Ishikawa (cell line): ENCODE measurements at regions not wholly inside any gene's neighbourhood (a gene's known extent, or its start where the extent isn't known, plus 50 kb on each side); places are given as distances from the start of the nearest gene placed in this dataset.

ENCODE experiments used
- CEBPB ChIP-seq: IDR thresholded peaks from 2 replicates; pipeline ENCODE4 v1.6.1; 2012
- CREB1 ChIP-seq: IDR thresholded peaks from 2 replicates; pipeline ENCODE4 v1.6.1; 2012; ENCODE audit warnings: low read depth
- EGR1 ChIP-seq: IDR thresholded peaks from 2 replicates; pipeline ENCODE4 v1.6.1; 2012
- EP300 ChIP-seq: IDR thresholded peaks from 2 replicates; pipeline ENCODE4 v1.6.1; 2012; ENCODE audit warnings: borderline replicate concordance
- FOXM1 ChIP-seq: IDR thresholded peaks from 2 replicates; pipeline ENCODE4 v1.6.1; 2012; ENCODE audit warnings: low read depth, borderline replicate concordance
- NFIC ChIP-seq: IDR thresholded peaks from 2 replicates; pipeline ENCODE4 v1.6.1; 2012
- RAD21 ChIP-seq: IDR thresholded peaks from 2 replicates; pipeline ENCODE4 v1.6.1; 2012; ENCODE audit warnings: low read depth
- TAF1 ChIP-seq: IDR thresholded peaks from 2 replicates; pipeline ENCODE4 v1.6.1; 2012; ENCODE audit warnings: low read depth, mild to moderate bottlenecking
- TCF12 ChIP-seq: IDR thresholded peaks from 2 replicates; pipeline ENCODE4 v1.6.1; 2012; ENCODE audit warnings: low read depth
- TEAD4 ChIP-seq: IDR thresholded peaks from 2 replicates; pipeline ENCODE4 v1.6.1; 2012
- USF1 ChIP-seq: IDR thresholded peaks from 2 replicates; pipeline ENCODE4 v1.6.1; 2012
- YY1 ChIP-seq: IDR thresholded peaks from 2 replicates; pipeline ENCODE4 v1.6.1; 2012; ENCODE audit warnings: low read depth
- ZBTB7A ChIP-seq: IDR thresholded peaks from 2 replicates; pipeline ENCODE4 v1.6.1; 2012; ENCODE audit warnings: low read depth
- TF ChIP-seq, protein P1 (sequence below): IDR thresholded peaks from 2 replicates; pipeline ENCODE4 v1.6.1; 2012; ENCODE audit warnings: low read depth, mild to moderate bottlenecking
- TF ChIP-seq, protein P2 (sequence below): IDR thresholded peaks from 2 replicates; pipeline ENCODE4 v1.6.1; 2012

DNA sequence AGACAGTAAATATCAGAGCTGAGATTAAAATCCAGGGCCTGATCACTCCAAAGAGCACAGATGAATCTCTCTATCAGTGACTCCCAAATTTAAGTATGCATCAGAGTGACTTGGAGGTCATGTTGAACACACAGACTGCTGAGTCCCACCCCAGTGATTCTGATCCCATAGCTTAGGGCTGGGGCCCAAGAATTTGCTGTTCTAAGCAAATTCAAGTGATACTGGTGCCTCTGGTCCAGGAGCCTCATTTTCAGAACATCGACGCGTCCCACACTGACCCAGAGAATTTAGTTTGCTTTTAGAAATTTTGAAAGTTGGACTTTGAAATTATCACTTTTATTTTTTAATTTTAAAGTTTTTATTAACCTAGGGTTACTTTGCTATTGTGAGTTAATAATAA lies 72.7 kb upstream of the NETO1 start:
- TF ChIP-seq USF1: no peak
- no peak for TF ChIP-seq CREB1
- no peak for TF ChIP-seq YY1
- no peak for TF ChIP-seq EP300
- TF ChIP-seq TCF12: no peak
- no peak for TF ChIP-seq FOXM1
- no peak for TF ChIP-seq RAD21
- no peak for TF ChIP-seq TAF1
- TF ChIP-seq ZBTB7A: no peak
- no peak for TF ChIP-seq TEAD4
- no peak for TF ChIP-seq NFIC
- TF ChIP-seq, protein P1, sequence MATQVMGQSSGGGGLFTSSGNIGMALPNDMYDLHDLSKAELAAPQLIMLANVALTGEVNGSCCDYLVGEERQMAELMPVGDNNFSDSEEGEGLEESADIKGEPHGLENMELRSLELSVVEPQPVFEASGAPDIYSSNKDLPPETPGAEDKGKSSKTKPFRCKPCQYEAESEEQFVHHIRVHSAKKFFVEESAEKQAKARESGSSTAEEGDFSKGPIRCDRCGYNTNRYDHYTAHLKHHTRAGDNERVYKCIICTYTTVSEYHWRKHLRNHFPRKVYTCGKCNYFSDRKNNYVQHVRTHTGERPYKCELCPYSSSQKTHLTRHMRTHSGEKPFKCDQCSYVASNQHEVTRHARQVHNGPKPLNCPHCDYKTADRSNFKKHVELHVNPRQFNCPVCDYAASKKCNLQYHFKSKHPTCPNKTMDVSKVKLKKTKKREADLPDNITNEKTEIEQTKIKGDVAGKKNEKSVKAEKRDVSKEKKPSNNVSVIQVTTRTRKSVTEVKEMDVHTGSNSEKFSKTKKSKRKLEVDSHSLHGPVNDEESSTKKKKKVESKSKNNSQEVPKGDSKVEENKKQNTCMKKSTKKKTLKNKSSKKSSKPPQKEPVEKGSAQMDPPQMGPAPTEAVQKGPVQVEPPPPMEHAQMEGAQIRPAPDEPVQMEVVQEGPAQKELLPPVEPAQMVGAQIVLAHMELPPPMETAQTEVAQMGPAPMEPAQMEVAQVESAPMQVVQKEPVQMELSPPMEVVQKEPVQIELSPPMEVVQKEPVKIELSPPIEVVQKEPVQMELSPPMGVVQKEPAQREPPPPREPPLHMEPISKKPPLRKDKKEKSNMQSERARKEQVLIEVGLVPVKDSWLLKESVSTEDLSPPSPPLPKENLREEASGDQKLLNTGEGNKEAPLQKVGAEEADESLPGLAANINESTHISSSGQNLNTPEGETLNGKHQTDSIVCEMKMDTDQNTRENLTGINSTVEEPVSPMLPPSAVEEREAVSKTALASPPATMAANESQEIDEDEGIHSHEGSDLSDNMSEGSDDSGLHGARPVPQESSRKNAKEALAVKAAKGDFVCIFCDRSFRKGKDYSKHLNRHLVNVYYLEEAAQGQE: no peak
- TF ChIP-seq, protein P2, sequence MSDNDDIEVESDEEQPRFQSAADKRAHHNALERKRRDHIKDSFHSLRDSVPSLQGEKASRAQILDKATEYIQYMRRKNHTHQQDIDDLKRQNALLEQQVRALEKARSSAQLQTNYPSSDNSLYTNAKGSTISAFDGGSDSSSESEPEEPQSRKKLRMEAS: no peak
- TF ChIP-seq CEBPB: no peak
- no peak for TF ChIP-seq EGR1

DNA sequence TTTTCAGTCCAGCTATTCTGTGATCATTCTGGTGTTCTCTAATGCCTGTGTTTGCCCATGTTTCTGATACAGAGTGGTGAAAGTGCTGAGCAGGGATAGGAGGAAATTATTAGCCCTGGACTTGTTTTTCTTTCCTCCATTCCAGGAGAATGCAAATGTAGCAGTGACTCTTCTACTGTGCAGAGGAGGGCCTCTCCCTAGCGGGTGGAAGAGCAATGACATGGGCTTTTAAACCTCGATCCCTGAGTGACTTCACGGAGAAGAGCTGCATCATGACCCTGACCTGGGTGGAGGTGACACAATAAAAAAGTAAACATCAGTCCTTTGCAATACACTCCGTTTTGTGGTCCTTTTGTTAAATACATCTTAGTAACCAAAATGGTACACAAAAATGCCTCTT lies 68.0 kb upstream of the NETO1 start:
- no peak for TF ChIP-seq EP300

GRCh38 chr18:72922895-72923294 lies 55.1 kb upstream of the NETO1 start:
- TF ChIP-seq TAF1 (no peak), NFIC (no peak), YY1 (no peak), CEBPB (no peak), RAD21 (no peak), USF1 (no peak), TEAD4 (no peak), TCF12 (no peak), CREB1 (no peak), FOXM1 (no peak), ZBTB7A (no peak)
- TF ChIP-seq, protein P2: no peak
- TF ChIP-seq, protein P1: no peak
